GM21529 (cell line): ENCODE measurements at regions not wholly inside any gene's neighbourhood (a gene's known extent, or its start where the extent isn't known, plus 50 kb on each side); places are given as distances from the start of the nearest gene placed in this dataset.
"Not testable (repeated sequence)": the region's sequence is repeated elsewhere in the genome, so short reads cannot be mapped to it uniquely, and the experiment has no call there.

Experiments
- ATAC-seq: cut with Tn5 transposase; IDR thresholded peaks from one replicate; pipeline ENCODE4 v1.9.1; 2021; ENCODE audit not compliant: unreplicated experiment

- no peak for ATAC-seq
These were observed 80.2 kb downstream of the TMEM47 start for GRCh38 chrX:34576864-34577263.

- ATAC-seq, result no peak
These were observed 91.1 kb downstream of the TMEM47 start for GRCh38 chrX:34565981-34566380.

- no peak for ATAC-seq
These were observed 93.3 kb downstream of the TMEM47 start for GRCh38 chrX:34563804-34564203.

GRCh38 chrX:34563061-34563460, 94.0 kb downstream of the TMEM47 start:
- no peak for ATAC-seq

- ATAC-seq, result no peak
These were observed 95.1 kb downstream of the TMEM47 start for GRCh38 chrX:34562006-34562405.

- ATAC-seq, result no peak
These were observed 96.9 kb downstream of the TMEM47 start for GRCh38 chrX:34560180-34560579.

GRCh38 chrX:34559325-34559724, 97.8 kb downstream of the TMEM47 start:
- no peak for ATAC-seq

- ATAC-seq, result no peak
These were observed 99.4 kb downstream of the TMEM47 start for GRCh38 chrX:34557733-34558132.

GRCh38 chrX:34555481-34555880, 101.6 kb downstream of the TMEM47 start:
- no peak for ATAC-seq

- no peak for ATAC-seq
These were observed 110.7 kb downstream of the TMEM47 start for GRCh38 chrX:34546366-34546765.

- ATAC-seq, result no peak
These were observed 129.0 kb downstream of the TMEM47 start for GRCh38 chrX:34528081-34528480.

GRCh38 chrX:34521563-34521962, 135.5 kb downstream of the TMEM47 start:
- no peak for ATAC-seq

GRCh38 chrX:34509394-34509793, 147.7 kb downstream of the TMEM47 start:
- no peak for ATAC-seq

GRCh38 chrX:34503119-34503518, 154.0 kb downstream of the TMEM47 start:
- no peak for ATAC-seq

GRCh38 chrX:34493086-34493485, 164.0 kb downstream of the TMEM47 start:
- no peak for ATAC-seq

- no peak for ATAC-seq
These were observed 166.0 kb downstream of the TMEM47 start for GRCh38 chrX:34491126-34491525.

GRCh38 chrX:34487364-34487763, 169.7 kb downstream of the TMEM47 start:
- ATAC-seq, result no peak

GRCh38 chrX:34483980-34484379, 173.1 kb downstream of the TMEM47 start:
- no peak for ATAC-seq

GRCh38 chrX:34470507-34470906, 186.6 kb downstream of the TMEM47 start:
- ATAC-seq, result no peak

- ATAC-seq, result no peak
These were observed 189.6 kb downstream of the TMEM47 start for GRCh38 chrX:34467437-34467836.

- not testable (repeated sequence) for ATAC-seq
These were observed 193.9 kb downstream of the TMEM47 start for GRCh38 chrX:34463220-34463619.

- ATAC-seq, result not testable (repeated sequence)
These were observed 199.2 kb downstream of the TMEM47 start for GRCh38 chrX:34457850-34458249.

GRCh38 chrX:34437586-34437985, 219.5 kb downstream of the TMEM47 start:
- ATAC-seq, result no peak

- ATAC-seq, result no peak
These were observed 230.8 kb downstream of the TMEM47 start for GRCh38 chrX:34426334-34426733.
